HFFc6 (cell line): ENCODE measurements at regions not wholly inside any gene's neighbourhood (a gene's known extent, or its start where the extent isn't known, plus 50 kb on each side); places are given as distances from the start of the nearest gene placed in this dataset.
A peak's percentile ranks its signal among the peaks of the same experiment; 100 is the strongest.
"Not testable (repeated sequence)": the region's sequence is repeated elsewhere in the genome, so short reads cannot be mapped to it uniquely, and the experiment has no call there.

ENCODE experiments used
- DNase-seq: peaks from one replicate; pipeline ENCODE4 v3.0.0-alpha.2; 2018
- H3K27ac Mint-ChIP-seq: 2 replicates; pipeline ENCODE4 v1.8.0; 2020; ENCODE audit warnings: mild to moderate bottlenecking, mixed read lengths
- H3K27me3 Mint-ChIP-seq: 2 replicates; pipeline ENCODE4 v1.8.0; 2021; ENCODE audit warnings: mild to moderate bottlenecking, moderate library complexity, mixed read lengths; ENCODE audit not compliant: insufficient read depth
- H3K36me3 Mint-ChIP-seq: 2 replicates; pipeline ENCODE4 v1.8.0; 2021; ENCODE audit warnings: low read depth, mixed read lengths
- H3K4me1 Mint-ChIP-seq: 2 replicates; pipeline ENCODE4 v1.8.0; 2020; ENCODE audit warnings: low read depth, mixed read lengths
- H3K4me3 Mint-ChIP-seq: 2 replicates; pipeline ENCODE4 v1.8.0; 2020; ENCODE audit warnings: mild to moderate bottlenecking, moderate library complexity, mixed read lengths
- H3K9me3 Mint-ChIP-seq: 2 replicates; pipeline ENCODE4 v1.8.0; 2020; ENCODE audit warnings: mild to moderate bottlenecking, mixed read lengths
- TF ChIP-seq, protein P1 (sequence below): fragments of 200-600 bp; sonication (generic); IDR thresholded peaks from 2 replicates; pipeline ENCODE4 v1.5.0; 2021; ENCODE audit warnings: antibody characterized with exemption, mild to moderate bottlenecking

DNA sequence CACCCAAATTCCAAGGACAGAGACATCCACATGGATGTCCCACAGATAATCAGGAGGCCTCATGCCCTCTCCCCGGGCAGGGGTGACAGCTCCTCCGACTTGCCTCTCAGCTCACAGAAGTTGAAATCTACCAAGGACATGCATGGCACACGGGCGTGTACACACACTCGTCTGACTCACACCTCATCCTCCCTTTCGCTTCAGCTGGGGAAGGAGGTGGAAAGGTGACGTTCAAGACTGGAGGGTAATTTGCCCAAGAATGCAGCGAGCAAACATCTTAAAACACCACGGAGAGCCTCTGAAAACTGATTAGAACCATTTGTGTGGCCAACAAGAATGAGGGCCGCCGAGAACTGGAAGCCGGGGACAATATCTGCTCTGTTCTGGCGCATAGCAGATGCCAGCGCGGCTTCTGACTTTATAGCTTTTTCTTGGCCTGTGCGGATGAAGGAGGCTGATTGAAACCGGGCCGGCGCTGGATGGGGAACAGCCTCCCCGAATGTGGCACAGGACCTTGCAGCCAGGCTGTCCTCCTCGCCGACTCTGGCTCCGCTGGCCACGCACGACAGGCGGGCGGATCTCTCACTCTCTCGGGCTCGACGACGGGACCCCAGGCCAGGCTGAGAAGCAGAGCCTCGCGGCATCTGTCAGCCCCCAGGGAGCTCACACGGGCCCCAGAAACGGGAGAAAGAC is 100.9 kb downstream of the C16orf95 start:
- H3K4me3 Mint-ChIP-seq, result peak overlapping the region; percentile 15; the same call in 1 of the 2 replicates
- no peaks in the 10 kb centered on the region for H3K36me3 Mint-ChIP-seq
- DNase-seq, result no peak
- no peak overlapping the region for H3K27ac Mint-ChIP-seq
- no peaks in the 10 kb centered on the region for H3K4me1 Mint-ChIP-seq
- H3K27me3 Mint-ChIP-seq, result peaks cover 3% of the 10 kb centered on the region
- no peaks in the 10 kb centered on the region for H3K9me3 Mint-ChIP-seq
- TF ChIP-seq, protein P1, sequence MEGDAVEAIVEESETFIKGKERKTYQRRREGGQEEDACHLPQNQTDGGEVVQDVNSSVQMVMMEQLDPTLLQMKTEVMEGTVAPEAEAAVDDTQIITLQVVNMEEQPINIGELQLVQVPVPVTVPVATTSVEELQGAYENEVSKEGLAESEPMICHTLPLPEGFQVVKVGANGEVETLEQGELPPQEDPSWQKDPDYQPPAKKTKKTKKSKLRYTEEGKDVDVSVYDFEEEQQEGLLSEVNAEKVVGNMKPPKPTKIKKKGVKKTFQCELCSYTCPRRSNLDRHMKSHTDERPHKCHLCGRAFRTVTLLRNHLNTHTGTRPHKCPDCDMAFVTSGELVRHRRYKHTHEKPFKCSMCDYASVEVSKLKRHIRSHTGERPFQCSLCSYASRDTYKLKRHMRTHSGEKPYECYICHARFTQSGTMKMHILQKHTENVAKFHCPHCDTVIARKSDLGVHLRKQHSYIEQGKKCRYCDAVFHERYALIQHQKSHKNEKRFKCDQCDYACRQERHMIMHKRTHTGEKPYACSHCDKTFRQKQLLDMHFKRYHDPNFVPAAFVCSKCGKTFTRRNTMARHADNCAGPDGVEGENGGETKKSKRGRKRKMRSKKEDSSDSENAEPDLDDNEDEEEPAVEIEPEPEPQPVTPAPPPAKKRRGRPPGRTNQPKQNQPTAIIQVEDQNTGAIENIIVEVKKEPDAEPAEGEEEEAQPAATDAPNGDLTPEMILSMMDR, result no peak

GRCh38 chr16:87216841-87217275 is 100.3 kb downstream of the C16orf95 start:
- Mint-ChIP-seq H3K27me3 (peaks cover 3% of the 10 kb centered on the region), H3K4me3 (no peak overlapping the region), H3K9me3 (no peaks in the 10 kb centered on the region), H3K36me3 (no peaks in the 10 kb centered on the region), H3K4me1 (no peaks in the 10 kb centered on the region), H3K27ac (no peak overlapping the region)
- TF ChIP-seq, protein P1, result no peak
- no peak for DNase-seq

DNA sequence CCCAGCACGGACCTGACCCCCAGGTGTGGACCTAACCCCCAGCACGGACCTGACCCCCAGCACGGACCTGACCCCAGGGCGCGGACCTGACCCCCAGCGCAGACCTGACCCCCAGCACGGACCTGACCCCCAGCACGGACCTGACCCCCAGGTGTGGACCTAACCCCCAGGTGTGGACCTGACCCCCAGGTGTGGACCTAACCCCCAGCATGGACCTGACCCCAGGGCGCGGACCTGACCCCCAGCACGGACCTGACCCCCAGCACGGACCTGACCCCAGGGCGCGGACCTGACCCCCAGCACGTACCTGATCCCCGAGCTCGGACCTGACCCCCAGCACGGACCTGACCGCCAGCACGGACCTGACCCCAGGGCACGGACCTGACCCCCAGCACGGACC is 99.4 kb downstream of the C16orf95 start:
- not testable (repeated sequence) for H3K27me3 Mint-ChIP-seq, H3K36me3 Mint-ChIP-seq, DNase-seq, H3K4me3 Mint-ChIP-seq, H3K27ac Mint-ChIP-seq, H3K4me1 Mint-ChIP-seq, H3K9me3 Mint-ChIP-seq

DNA sequence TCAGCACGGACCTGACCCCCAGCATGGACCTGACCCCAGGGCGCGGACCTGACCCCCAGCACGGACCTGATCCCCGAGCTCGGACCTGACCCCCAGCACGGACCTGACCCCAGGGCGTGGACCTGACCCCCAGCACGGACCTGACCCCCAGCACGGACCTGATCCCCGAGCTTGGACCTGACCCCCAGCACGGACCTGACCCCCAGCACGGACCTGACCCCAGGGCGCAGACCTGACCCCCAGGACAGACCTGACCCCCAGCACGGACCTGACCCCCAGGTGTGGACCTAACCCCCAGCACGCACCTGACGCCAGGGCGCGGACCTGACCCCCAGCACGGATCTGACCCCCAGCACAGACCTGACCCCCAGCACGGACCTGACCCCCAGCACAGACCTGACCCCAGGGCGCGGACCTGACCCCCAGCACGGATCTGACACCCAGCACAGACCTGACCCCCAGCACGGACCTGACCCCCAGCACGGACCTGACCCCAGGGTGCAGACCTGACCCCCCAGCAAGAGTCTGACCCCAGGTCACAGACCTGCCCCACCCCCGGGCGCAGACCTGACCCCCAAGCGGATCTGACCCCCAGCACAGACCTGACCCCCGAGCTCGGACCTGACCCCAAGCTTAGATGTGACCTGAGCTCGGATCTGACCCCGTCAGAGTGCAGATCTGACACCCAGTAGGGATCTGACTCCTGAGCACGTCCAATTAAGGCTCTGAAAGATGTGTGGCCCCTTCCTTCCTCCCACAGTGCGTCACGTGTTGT is 98.7 kb downstream of the C16orf95 start:
- Mint-ChIP-seq H3K9me3 (no peaks in the 10 kb centered on the region), H3K27ac (no peak overlapping the region), H3K27me3 (peaks cover 3% of the 10 kb centered on the region), H3K4me1 (no peaks in the 10 kb centered on the region), H3K4me3 (no peak overlapping the region), H3K36me3 (no peaks in the 10 kb centered on the region)
- TF ChIP-seq, protein P1, result no peak
- no peak for DNase-seq

DNA sequence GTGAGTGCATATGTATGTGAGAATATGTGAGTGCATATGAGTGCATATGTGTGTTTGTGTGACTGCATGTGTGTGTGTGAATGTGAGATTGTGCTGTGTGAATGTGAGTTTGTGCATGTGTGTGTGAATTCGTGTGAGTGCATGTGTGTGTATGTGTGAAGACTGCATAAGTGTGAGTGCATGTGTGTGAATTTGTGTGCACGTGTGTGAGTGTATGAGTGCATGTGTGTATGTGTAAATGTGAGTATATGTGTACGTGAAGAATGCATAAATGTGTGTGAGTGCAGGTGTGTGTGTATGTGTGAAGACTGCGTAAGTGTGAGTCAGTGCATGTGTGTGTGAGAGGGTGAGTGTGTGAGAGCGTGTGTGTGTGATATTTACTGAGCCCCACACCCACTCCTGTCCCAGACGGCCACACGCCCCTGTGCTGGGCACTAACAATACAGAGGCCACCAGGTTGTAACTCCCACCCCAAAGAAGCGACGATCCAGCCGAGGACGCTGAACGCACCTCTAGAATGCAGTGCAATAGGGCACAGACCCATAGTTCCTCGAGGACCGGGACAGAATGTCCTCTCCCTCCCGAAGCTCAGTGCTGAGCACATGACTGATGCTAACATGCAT is 97.8 kb downstream of the C16orf95 start:
- no peaks in the 10 kb centered on the region for H3K36me3 Mint-ChIP-seq
- H3K27ac Mint-ChIP-seq, result no peak overlapping the region
- peaks cover 8% of the 10 kb centered on the region for H3K27me3 Mint-ChIP-seq
- no peaks in the 10 kb centered on the region for H3K4me1 Mint-ChIP-seq
- no peak overlapping the region for H3K4me3 Mint-ChIP-seq
- no peaks in the 10 kb centered on the region for H3K9me3 Mint-ChIP-seq
- no peak for DNase-seq
- TF ChIP-seq, protein P1, result no peak

- TF ChIP-seq, protein P1, result no peak
- H3K27me3 Mint-ChIP-seq, result peaks cover 6% of the 10 kb centered on the region; the same call in 1 of the 2 replicates
- DNase-seq, result no peak
- no peaks in the 10 kb centered on the region for H3K36me3 Mint-ChIP-seq
- H3K4me1 Mint-ChIP-seq, result peaks cover 2% of the 10 kb centered on the region; the same call in 1 of the 2 replicates
- H3K4me3 Mint-ChIP-seq, result no peak overlapping the region
- no peaks in the 10 kb centered on the region for H3K9me3 Mint-ChIP-seq
- H3K27ac Mint-ChIP-seq, result no peak overlapping the region
These were observed 95.6 kb downstream of the C16orf95 start for GRCh38 chr16:87221633-87222032.
